HUES64 (cell line): ENCODE measurements at regions not wholly inside any gene's neighbourhood (a gene's known extent, or its start where the extent isn't known, plus 50 kb on each side); places are given as distances from the start of the nearest gene placed in this dataset.

ENCODE experiments used
- H3K27ac ChIP-seq: 2 replicates; pipeline ENCODE4 v1.7.0; 2013; ENCODE audit warnings: low read depth, low read length, inconsistent platforms
- H3K27me3 ChIP-seq: 2 replicates; pipeline ENCODE4 v1.6.1; 2013; ENCODE audit warnings: mild to moderate bottlenecking, low read length; ENCODE audit not compliant: insufficient read depth
- H3K36me3 ChIP-seq: 2 replicates; pipeline ENCODE4 v1.6.1; 2013; ENCODE audit warnings: mild to moderate bottlenecking, low read length; ENCODE audit not compliant: insufficient read depth
- H3K4me1 ChIP-seq: 2 replicates; pipeline ENCODE4 v1.6.1; 2013; ENCODE audit warnings: mild to moderate bottlenecking, low read length, moderate library complexity; ENCODE audit not compliant: insufficient read depth
- H3K4me3 ChIP-seq: 2 replicates; pipeline ENCODE4 v1.5.1; 2013; ENCODE audit warnings: mild to moderate bottlenecking, low read length, moderate library complexity
- H3K9ac ChIP-seq: 2 replicates; pipeline ENCODE4 v1.6.1; 2013; ENCODE audit warnings: mild to moderate bottlenecking, low read depth, low read length
- H3K9me3 ChIP-seq: 2 replicates; pipeline ENCODE4 v1.6.1; 2013; ENCODE audit warnings: low read depth, low read length; ENCODE audit not compliant: insufficient read depth
- WGBS: fragments of 150-250, 120-280 bp; methylation state at CpG from one replicate; pipeline ENCODE4 v1.1.7; 2013; ENCODE audit warnings: missing lambda C conversion rate; 5-methylcytosine and 5-hydroxymethylcytosine counted together

DNA sequence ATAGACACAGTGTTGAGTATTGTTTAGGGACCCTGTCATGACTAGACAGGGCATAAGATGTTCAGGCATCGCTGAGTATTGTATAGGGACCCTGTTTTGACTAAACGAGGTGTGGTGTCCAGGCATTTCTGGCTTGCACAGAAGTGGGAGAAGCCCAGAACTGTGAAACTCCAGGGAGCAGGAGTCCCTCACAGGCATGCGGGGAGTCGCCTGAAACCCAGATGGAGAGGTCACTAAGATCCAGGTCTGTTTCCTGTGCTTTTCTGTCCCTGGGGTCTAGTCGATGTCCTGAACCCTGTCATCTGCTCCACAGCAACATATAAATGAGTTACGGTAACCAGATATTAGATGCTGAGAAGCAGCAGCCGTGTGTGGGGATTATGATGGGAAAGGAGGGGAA lies 469.0 kb upstream of the SALL3 start:
- Histone ChIP-seq H3K9ac (no peak overlapping the region), H3K27ac (no peak overlapping the region), H3K4me1 (no peaks in the 10 kb centered on the region), H3K4me3 (no peak overlapping the region), H3K27me3 (no peaks in the 10 kb centered on the region), H3K9me3 (no peaks in the 10 kb centered on the region), H3K36me3 (no peaks in the 10 kb centered on the region)
- 94% methylated on average over 7 of the region's 7 CpGs for WGBS

DNA sequence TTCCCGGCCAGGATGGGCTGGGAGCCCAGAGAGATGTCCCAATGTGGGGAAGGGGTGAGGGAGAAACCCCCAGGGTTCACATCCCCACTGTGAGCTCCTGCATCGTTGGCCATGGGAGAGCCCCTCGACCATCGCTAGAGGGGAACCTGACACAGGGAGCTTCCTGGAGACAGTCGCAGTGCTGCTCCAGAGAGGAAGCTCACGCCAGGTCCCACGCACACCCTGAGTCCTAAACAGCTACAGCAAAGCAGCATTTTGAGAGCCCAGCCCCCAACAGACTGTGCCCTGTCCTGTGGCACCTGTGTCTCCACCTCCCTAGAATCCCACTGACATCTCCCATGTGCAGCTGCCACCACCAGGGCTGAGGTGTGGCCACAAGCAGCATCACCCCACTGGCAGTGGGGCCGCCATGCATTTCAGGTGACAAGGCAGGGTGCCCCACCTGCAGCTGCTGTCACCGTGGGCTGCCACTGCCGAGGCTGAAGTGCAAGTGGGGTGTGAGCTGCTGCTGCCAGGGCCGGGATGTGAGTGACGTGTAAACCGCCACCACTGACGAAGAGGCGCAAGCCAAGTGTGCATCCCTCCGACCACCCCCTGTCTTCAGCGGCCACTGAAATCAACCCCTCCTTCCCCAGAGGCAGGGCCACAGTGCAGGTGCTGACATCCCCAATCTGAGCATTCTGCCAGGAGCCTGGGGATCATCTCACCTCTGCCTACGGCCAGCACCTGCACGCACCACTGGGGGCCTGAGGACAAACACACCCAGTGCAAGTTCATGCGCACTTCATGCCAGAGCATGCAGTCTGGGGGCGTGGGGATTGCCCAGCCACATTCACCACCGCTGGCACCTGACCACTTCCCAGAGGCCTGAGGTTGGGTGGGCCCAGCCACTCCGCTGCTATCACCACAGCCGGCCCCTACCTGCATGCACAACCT lies 467.7 kb upstream of the SALL3 start:
- no peaks in the 10 kb centered on the region for H3K27me3 ChIP-seq
- no peak overlapping the region for H3K9ac ChIP-seq
- H3K9me3 ChIP-seq: no peaks in the 10 kb centered on the region
- no peak overlapping the region for H3K27ac ChIP-seq
- H3K4me3 ChIP-seq: no peak overlapping the region
- H3K4me1 ChIP-seq: no peaks in the 10 kb centered on the region
- no peaks in the 10 kb centered on the region for H3K36me3 ChIP-seq
- 90% methylated on average over 24 of the region's 24 CpGs for WGBS

DNA sequence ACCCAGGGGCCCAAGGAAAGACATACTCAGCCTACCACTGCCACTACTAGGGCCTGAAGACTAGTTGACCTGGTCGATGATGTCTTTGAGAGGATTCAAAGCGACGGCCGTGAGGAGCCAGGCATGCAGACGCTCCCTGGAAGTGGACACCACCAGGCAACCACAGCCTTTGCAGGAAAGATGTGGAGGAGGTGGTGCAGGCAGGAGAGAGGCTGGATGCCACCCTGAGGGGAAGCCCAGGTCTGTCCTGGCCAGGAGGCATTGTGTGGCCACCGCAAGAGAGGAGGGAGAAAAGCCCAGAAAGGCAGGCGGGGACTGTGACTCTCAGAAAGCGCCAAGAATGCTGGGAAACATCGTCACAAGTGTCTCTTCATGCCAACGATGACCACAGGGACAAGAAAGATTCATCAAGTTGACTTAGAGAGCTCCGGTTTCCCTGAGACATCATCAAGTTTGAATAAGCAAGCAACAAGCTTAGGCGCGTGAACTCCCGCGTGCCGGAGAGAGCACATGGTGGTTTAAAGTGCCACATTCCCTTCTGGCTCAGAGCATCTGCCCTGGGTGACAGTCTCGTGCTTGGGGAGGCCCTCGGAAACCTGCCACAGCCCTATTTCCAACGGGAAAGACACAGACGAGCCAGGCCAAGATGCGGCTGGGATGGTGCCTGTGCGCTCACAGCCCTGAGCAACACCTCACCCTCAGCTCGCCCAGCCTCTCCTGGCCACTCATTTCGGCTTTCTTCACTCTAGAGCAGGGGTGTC lies 464.5 kb upstream of the SALL3 start:
- WGBS: 91% methylated on average over 24 of the region's 24 CpGs
- H3K36me3 ChIP-seq: no peaks in the 10 kb centered on the region
- no peaks in the 10 kb centered on the region for H3K9me3 ChIP-seq
- no peak overlapping the region for H3K9ac ChIP-seq
- no peak overlapping the region for H3K4me3 ChIP-seq
- H3K27me3 ChIP-seq: no peaks in the 10 kb centered on the region
- no peak overlapping the region for H3K27ac ChIP-seq
- H3K4me1 ChIP-seq: no peaks in the 10 kb centered on the region

DNA sequence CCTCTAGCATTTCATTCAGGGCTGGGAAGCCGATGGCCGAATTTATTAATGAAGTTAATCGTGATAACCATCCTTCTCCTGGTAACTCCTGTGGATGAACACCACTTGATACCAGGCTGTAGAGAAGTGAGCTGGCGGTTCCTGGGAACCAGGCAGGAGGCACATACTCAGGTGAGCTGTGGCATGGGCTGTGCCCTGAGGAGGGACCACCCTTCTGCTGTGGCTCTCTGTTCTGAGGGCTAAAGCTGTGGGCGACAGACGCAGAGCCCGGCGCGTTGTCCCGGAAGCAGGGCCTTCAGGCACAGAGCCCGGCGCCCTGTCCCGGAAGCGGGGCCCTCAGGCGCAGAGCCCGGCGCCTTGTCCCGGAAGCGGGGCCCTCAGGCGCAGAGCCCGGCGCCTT lies 462.3 kb upstream of the SALL3 start:
- 89% methylated on average over 22 of the region's 22 CpGs for WGBS
- no peak overlapping the region for H3K9ac ChIP-seq
- no peak overlapping the region for H3K27ac ChIP-seq
- no peak overlapping the region for H3K4me3 ChIP-seq
- no peaks in the 10 kb centered on the region for H3K27me3 ChIP-seq
- H3K4me1 ChIP-seq: no peaks in the 10 kb centered on the region
- H3K9me3 ChIP-seq: no peaks in the 10 kb centered on the region
- no peaks in the 10 kb centered on the region for H3K36me3 ChIP-seq

DNA sequence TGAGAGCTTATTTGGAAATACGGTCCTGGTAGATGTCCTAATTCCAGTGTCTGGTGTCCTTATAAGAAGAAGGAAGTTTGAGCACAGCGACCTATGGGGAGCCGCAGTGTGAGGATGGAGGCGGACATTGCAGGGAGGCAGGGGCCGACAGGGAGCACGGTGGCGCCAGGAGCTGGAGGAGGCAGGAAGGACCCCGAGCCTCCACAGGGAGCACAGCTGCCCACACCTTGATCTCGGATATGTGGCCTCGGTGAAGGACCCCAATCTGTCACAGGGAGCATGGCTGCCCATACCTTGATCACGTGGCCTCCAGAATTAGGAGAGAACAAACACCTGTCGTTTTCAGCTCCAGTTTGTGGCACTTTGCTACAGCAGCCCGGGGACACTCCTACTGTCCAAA lies 461.6 kb upstream of the SALL3 start:
- no peaks in the 10 kb centered on the region for H3K9me3 ChIP-seq
- H3K4me1 ChIP-seq: no peaks in the 10 kb centered on the region
- no peak overlapping the region for H3K27ac ChIP-seq
- no peak overlapping the region for H3K4me3 ChIP-seq
- H3K9ac ChIP-seq: no peak overlapping the region
- H3K36me3 ChIP-seq: no peaks in the 10 kb centered on the region
- H3K27me3 ChIP-seq: no peaks in the 10 kb centered on the region
- 91% methylated on average over 13 of the region's 13 CpGs for WGBS

GRCh38 chr18:78518805-78519204 lies 460.8 kb upstream of the SALL3 start:
- no peaks in the 10 kb centered on the region for H3K36me3 ChIP-seq
- no peaks in the 10 kb centered on the region for H3K27me3 ChIP-seq
- no peak overlapping the region for H3K4me3 ChIP-seq
- no peak overlapping the region for H3K27ac ChIP-seq
- H3K9me3 ChIP-seq: no peaks in the 10 kb centered on the region
- WGBS: 91% methylated on average over 25 of the region's 25 CpGs
- no peaks in the 10 kb centered on the region for H3K4me1 ChIP-seq
- no peak overlapping the region for H3K9ac ChIP-seq

DNA sequence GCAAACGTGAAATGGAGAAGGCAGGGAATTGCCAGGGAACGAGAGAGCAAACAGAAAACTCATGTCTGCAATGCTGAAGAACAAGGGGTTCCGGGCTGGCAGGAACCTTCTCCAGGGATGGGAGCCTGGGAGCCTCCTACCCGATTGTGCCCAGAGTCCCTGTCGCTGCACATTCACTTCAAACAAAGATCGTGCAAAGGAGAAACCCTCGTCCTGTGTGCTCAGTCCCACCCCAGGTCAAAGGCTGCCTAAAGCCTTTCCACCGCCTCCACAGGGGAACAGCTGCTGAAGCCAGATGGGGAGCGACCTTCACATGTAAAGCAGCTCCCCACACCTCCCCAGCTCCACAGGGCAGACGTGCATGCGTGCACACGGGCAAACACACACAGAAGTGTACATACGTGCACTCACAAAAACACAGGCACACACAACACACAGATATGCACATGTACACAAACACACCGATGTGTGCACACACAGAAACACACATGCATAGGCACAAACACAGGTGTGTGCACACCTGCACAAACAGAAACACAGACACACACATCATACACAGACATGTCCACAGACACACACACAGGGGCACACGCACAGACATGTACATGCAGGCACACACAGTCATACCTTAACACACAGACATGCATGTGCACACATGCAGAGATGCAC lies 460.1 kb upstream of the SALL3 start:
- 93% methylated on average over 15 of the region's 15 CpGs for WGBS
- Histone ChIP-seq H3K9ac (no peak overlapping the region), H3K36me3 (no peaks in the 10 kb centered on the region), H3K4me3 (no peak overlapping the region), H3K27ac (no peak overlapping the region), H3K9me3 (no peaks in the 10 kb centered on the region), H3K4me1 (no peaks in the 10 kb centered on the region), H3K27me3 (no peaks in the 10 kb centered on the region)

- 90% methylated on average over 11 of the region's 11 CpGs for WGBS
- no peaks in the 10 kb centered on the region for H3K27me3 ChIP-seq
- H3K27ac ChIP-seq: no peak overlapping the region
- H3K4me3 ChIP-seq: no peak overlapping the region
- H3K4me1 ChIP-seq: no peaks in the 10 kb centered on the region
- no peaks in the 10 kb centered on the region for H3K36me3 ChIP-seq
- no peak overlapping the region for H3K9ac ChIP-seq
- H3K9me3 ChIP-seq: no peaks in the 10 kb centered on the region
Measured at GRCh38 chr18:78521136-78521535, 458.5 kb upstream of the SALL3 start.

- Histone ChIP-seq H3K36me3 (no peaks in the 10 kb centered on the region), H3K4me3 (no peak overlapping the region), H3K27ac (no peak overlapping the region), H3K9ac (no peak overlapping the region), H3K27me3 (no peaks in the 10 kb centered on the region), H3K9me3 (no peaks in the 10 kb centered on the region), H3K4me1 (no peaks in the 10 kb centered on the region)
- 96% methylated on average over 8 of the region's 8 CpGs for WGBS
Measured at GRCh38 chr18:78521744-78522143, 457.9 kb upstream of the SALL3 start.

DNA sequence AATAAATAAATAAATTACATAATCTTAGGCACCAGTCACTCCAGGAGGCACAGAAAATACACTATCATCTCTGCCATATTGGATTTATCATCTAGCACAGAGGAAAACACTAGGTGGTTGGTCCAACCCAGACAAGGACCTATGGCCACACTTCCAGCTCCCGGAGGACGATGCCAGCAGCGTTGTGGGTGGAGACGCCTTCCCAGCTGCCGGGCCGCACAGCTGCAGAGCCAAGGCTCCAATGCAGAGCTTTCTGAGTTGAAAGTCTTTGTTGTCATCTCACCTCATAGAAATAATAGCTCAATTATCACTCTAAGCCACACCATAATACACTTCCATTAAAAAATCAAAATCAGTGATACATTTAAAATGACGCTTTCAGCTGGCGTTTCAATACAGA lies 457.1 kb upstream of the SALL3 start:
- 97% methylated on average over 8 of the region's 8 CpGs for WGBS

GRCh38 chr18:78523850-78524249 lies 455.8 kb upstream of the SALL3 start:
- H3K27me3 ChIP-seq: no peaks in the 10 kb centered on the region
- no peak overlapping the region for H3K9ac ChIP-seq
- no peak overlapping the region for H3K4me3 ChIP-seq
- no peaks in the 10 kb centered on the region for H3K9me3 ChIP-seq
- no peaks in the 10 kb centered on the region for H3K4me1 ChIP-seq
- 87% methylated on average over 12 of the region's 12 CpGs for WGBS
- no peak overlapping the region for H3K27ac ChIP-seq
- H3K36me3 ChIP-seq: no peaks in the 10 kb centered on the region

More for the DNA sequence above, 457.1 kb upstream of the SALL3 start:
- Histone ChIP-seq H3K4me3 (no peak overlapping the region), H3K27ac (no peak overlapping the region), H3K9me3 (no peaks in the 10 kb centered on the region), H3K36me3 (no peaks in the 10 kb centered on the region), H3K27me3 (no peaks in the 10 kb centered on the region), H3K9ac (no peak overlapping the region), H3K4me1 (no peaks in the 10 kb centered on the region)
